ENCODE measurements at regions not wholly inside any gene's neighbourhood (a gene's known extent, or its start where the extent isn't known, plus 50 kb on each side); places are given as distances from the start of the nearest gene placed in this dataset.

DNA sequence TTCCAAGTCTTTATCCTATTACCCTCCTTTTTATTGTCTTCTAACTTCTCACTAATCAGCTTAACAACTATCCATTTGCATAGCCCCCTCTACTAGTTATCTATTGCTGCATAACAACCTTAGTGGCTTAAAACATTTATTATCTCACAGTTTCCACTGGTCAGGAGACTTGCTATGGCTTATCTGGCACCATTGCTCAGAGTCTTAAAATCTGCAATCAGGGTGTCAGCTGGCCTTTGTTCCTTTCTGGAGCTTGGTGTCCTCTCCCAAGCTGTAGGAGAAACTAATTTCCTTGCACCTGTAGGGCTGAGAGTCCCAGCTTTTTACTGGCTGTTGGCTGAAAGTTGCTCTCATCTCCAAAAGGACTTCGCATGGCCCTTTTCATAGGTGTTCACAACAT lies 137.0 kb upstream of the SMIM31 start:
- TF ChIP-seq EZH2phosphoT487 (IDR thresholded peaks at IDR 0.05; ENCODE audit: insufficient read depth, low read depth) (no peak), EZH2 (IDR thresholded peaks at IDR 0.05; ENCODE audit: insufficient read depth, poor library complexity, severe bottlenecking) (no peak)

Measured in GM23248 (cell line).